IPS DF 6.9 (cell line): ENCODE measurements at regions not wholly inside any gene's neighbourhood (a gene's known extent, or its start where the extent isn't known, plus 50 kb on each side); places are given as distances from the start of the nearest gene placed in this dataset.

ENCODE experiments used
- DNase-seq: peaks from one replicate; pipeline ENCODE4 v3.0.0-alpha.2; 2013; ENCODE audit warnings: low read depth, low spot score
- H3K27ac ChIP-seq: one replicate; pipeline ENCODE4 v1.5.1; 2013; ENCODE audit warnings: low read length, control low read depth
- H3K27me3 ChIP-seq: 2 replicates; pipeline ENCODE4 v1.6.1; 2013; ENCODE audit warnings: mild to moderate bottlenecking, low read length; ENCODE audit not compliant: control insufficient read depth, insufficient read depth
- H3K36me3 ChIP-seq: 2 replicates; pipeline ENCODE4 v1.6.1; 2013; ENCODE audit warnings: low read length; ENCODE audit not compliant: control insufficient read depth, insufficient read depth
- H3K4me1 ChIP-seq: 2 replicates; pipeline ENCODE4 v1.6.1; 2013; ENCODE audit warnings: low read length; ENCODE audit not compliant: control insufficient read depth, insufficient read depth
- H3K4me3 ChIP-seq: 2 replicates; pipeline ENCODE4 v1.5.1; 2013; ENCODE audit warnings: mild to moderate bottlenecking, low read length
- H3K9me3 ChIP-seq: 2 replicates; pipeline ENCODE4 v1.6.1; 2013; ENCODE audit warnings: low read length, inconsistent platforms; ENCODE audit not compliant: control insufficient read depth, insufficient read depth
- WGBS: extraction: QIAGEN DNeasy Blood & Tissue Kit; methylation state at CpG from one replicate; pipeline ENCODE4 v1.1.7; 2013; ENCODE audit warnings: mixed read lengths, missing lambda C conversion rate; ENCODE audit not compliant: insufficient read length, insufficient coverage; 5-methylcytosine and 5-hydroxymethylcytosine counted together

GRCh38 chr6:164807125-164807524, 502.3 kb downstream of the C6orf118 start:
- no peaks in the 10 kb centered on the region for H3K4me1 ChIP-seq
- H3K9me3 ChIP-seq: no peaks in the 10 kb centered on the region
- H3K27me3 ChIP-seq: no peaks in the 10 kb centered on the region
- no peaks in the 10 kb centered on the region for H3K36me3 ChIP-seq
- no peak overlapping the region for H3K4me3 ChIP-seq
- no peak for DNase-seq
- H3K27ac ChIP-seq: no peak overlapping the region
- WGBS: no CpG with 5 or more reads among the region's 2 CpGs

- no peaks in the 10 kb centered on the region for H3K9me3 ChIP-seq
- H3K27ac ChIP-seq: no peak overlapping the region
- no peak overlapping the region for H3K4me3 ChIP-seq
- no peaks in the 10 kb centered on the region for H3K36me3 ChIP-seq
- no peaks in the 10 kb centered on the region for H3K4me1 ChIP-seq
- no peaks in the 10 kb centered on the region for H3K27me3 ChIP-seq
- DNase-seq: no peak
- no CpG with 5 or more reads among the region's 9 CpGs for WGBS
Measured at GRCh38 chr6:164795056-164795815, 514.2 kb downstream of the C6orf118 start.

- no peaks in the 10 kb centered on the region for H3K4me1 ChIP-seq
- no peaks in the 10 kb centered on the region for H3K9me3 ChIP-seq
- no peak overlapping the region for H3K27ac ChIP-seq
- no peak for DNase-seq
- H3K27me3 ChIP-seq: no peaks in the 10 kb centered on the region
- no peaks in the 10 kb centered on the region for H3K36me3 ChIP-seq
- no CpG with 5 or more reads among the region's 1 CpG for WGBS
- no peak overlapping the region for H3K4me3 ChIP-seq
Measured at GRCh38 chr6:164792666-164793065, 516.7 kb downstream of the C6orf118 start.

- no peaks in the 10 kb centered on the region for H3K9me3 ChIP-seq
- no peak for DNase-seq
- no peak overlapping the region for H3K27ac ChIP-seq
Measured at GRCh38 chr6:164791498-164791897, 517.9 kb downstream of the C6orf118 start.

GRCh38 chr6:164763788-164764187, 545.6 kb downstream of the C6orf118 start:
- Histone ChIP-seq H3K27ac (no peak overlapping the region), H3K36me3 (no peaks in the 10 kb centered on the region), H3K27me3 (no peaks in the 10 kb centered on the region), H3K4me3 (no peak overlapping the region), H3K9me3 (no peaks in the 10 kb centered on the region), H3K4me1 (peaks cover 1% of the 10 kb centered on the region; the same call in 1 of the 2 replicates)
- no peak for DNase-seq
- WGBS: no CpG with 5 or more reads among the region's 1 CpG

More at GRCh38 chr6:164791498-164791897, 517.9 kb downstream of the C6orf118 start:
- Histone ChIP-seq H3K27me3 (no peaks in the 10 kb centered on the region), H3K4me1 (no peaks in the 10 kb centered on the region), H3K36me3 (no peaks in the 10 kb centered on the region), H3K4me3 (no peak overlapping the region)

GRCh38 chr6:164757451-164757850, 552.0 kb downstream of the C6orf118 start:
- Histone ChIP-seq H3K27me3 (no peaks in the 10 kb centered on the region), H3K4me1 (peaks cover 1% of the 10 kb centered on the region; the same call in 1 of the 2 replicates), H3K9me3 (no peaks in the 10 kb centered on the region), H3K36me3 (no peaks in the 10 kb centered on the region), H3K4me3 (no peak overlapping the region), H3K27ac (no peak overlapping the region)
- DNase-seq: no peak
- WGBS: no CpG with 5 or more reads among the region's 2 CpGs

GRCh38 chr6:164756723-164757122, 552.7 kb downstream of the C6orf118 start:
- WGBS: no CpG with 5 or more reads among the region's 8 CpGs
- Histone ChIP-seq H3K36me3 (no peaks in the 10 kb centered on the region), H3K27ac (no peak overlapping the region), H3K4me1 (no peaks in the 10 kb centered on the region), H3K4me3 (no peak overlapping the region), H3K9me3 (no peaks in the 10 kb centered on the region), H3K27me3 (no peaks in the 10 kb centered on the region)
- DNase-seq: no peak

- H3K36me3 ChIP-seq: no peaks in the 10 kb centered on the region
- H3K27ac ChIP-seq: no peak overlapping the region
- WGBS: no CpG with 5 or more reads among the region's 3 CpGs
- H3K9me3 ChIP-seq: no peaks in the 10 kb centered on the region
- no peaks in the 10 kb centered on the region for H3K4me1 ChIP-seq
- no peaks in the 10 kb centered on the region for H3K27me3 ChIP-seq
- no peak for DNase-seq
- H3K4me3 ChIP-seq: no peak overlapping the region
Measured at GRCh38 chr6:164756142-164756541, 553.3 kb downstream of the C6orf118 start.

GRCh38 chr6:164753517-164753916, 555.9 kb downstream of the C6orf118 start:
- Histone ChIP-seq H3K27ac (no peak overlapping the region), H3K4me3 (no peak overlapping the region), H3K36me3 (no peaks in the 10 kb centered on the region), H3K4me1 (no peaks in the 10 kb centered on the region), H3K27me3 (no peaks in the 10 kb centered on the region), H3K9me3 (no peaks in the 10 kb centered on the region)
- DNase-seq: no peak

GRCh38 chr6:164751395-164751794, 558.0 kb downstream of the C6orf118 start:
- no peak overlapping the region for H3K27ac ChIP-seq
- no peak for DNase-seq
- H3K4me3 ChIP-seq: no peak overlapping the region
- H3K27me3 ChIP-seq: no peaks in the 10 kb centered on the region
- no peaks in the 10 kb centered on the region for H3K36me3 ChIP-seq
- no CpG with 5 or more reads among the region's 5 CpGs for WGBS
- no peaks in the 10 kb centered on the region for H3K9me3 ChIP-seq
- H3K4me1 ChIP-seq: no peaks in the 10 kb centered on the region

- WGBS: no CpG with 5 or more reads among the region's 3 CpGs
- H3K27me3 ChIP-seq: no peaks in the 10 kb centered on the region
- H3K36me3 ChIP-seq: no peaks in the 10 kb centered on the region
- no peak overlapping the region for H3K27ac ChIP-seq
- H3K9me3 ChIP-seq: no peaks in the 10 kb centered on the region
- no peaks in the 10 kb centered on the region for H3K4me1 ChIP-seq
- H3K4me3 ChIP-seq: no peak overlapping the region
- DNase-seq: no peak
Measured at GRCh38 chr6:164750128-164750527, 559.3 kb downstream of the C6orf118 start.
